Middle frontal gyrus (tissue), 1 donor: ENCODE measurements at regions not wholly inside any gene's neighbourhood (a gene's known extent, or its start where the extent isn't known, plus 50 kb on each side); places are given as distances from the start of the nearest gene placed in this dataset.
"Not testable (repeated sequence)": the region's sequence is repeated elsewhere in the genome, so short reads cannot be mapped to it uniquely, and the experiment has no call there.

Source experiments
- DNase-seq: peaks from one replicate; pipeline ENCODE4 v3.0.0-alpha.2; 2015; ENCODE audit warnings: low spot score; ENCODE audit errors: extremely low spot score

DNA sequence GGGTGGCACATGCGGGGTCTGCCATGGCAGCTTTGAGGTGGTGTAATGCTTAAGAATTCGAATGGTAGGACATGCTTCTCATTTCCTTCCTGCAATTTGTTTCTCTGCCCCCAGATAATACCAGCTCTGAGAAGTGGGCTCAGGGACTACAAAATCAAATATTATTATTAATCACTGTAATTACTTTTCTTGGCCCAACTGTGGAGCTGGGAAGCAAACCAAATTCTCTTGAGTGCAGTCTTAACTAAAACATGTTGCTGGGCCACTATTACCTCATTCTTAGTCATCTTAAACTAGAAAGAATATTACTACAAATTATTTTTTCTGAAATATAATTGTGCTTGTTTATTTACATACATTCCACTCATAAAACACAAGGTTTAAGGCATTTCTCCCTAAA lies 566.7 kb upstream of the NRP1 start:
- DNase-seq = no peak

DNA sequence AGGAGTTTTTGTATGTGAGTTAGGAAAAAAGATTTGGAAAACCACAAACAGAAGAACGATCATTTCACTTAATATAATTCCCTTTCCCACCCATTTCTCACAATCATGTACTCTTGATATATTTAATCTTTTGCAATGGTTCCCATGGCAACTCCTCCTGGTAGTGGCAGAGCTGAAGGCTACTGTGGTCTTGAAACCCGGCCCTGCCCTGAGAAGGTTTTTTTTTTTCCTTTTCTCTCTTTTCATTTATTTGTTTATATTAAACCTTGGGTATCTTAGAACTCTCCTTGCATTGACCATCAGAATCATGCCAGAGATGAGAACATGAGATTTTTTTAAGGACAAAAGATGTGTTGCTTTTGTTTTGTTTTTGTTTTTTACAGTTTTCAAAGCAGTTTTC lies 566.1 kb upstream of the NRP1 start:
- DNase-seq = no peak

DNA sequence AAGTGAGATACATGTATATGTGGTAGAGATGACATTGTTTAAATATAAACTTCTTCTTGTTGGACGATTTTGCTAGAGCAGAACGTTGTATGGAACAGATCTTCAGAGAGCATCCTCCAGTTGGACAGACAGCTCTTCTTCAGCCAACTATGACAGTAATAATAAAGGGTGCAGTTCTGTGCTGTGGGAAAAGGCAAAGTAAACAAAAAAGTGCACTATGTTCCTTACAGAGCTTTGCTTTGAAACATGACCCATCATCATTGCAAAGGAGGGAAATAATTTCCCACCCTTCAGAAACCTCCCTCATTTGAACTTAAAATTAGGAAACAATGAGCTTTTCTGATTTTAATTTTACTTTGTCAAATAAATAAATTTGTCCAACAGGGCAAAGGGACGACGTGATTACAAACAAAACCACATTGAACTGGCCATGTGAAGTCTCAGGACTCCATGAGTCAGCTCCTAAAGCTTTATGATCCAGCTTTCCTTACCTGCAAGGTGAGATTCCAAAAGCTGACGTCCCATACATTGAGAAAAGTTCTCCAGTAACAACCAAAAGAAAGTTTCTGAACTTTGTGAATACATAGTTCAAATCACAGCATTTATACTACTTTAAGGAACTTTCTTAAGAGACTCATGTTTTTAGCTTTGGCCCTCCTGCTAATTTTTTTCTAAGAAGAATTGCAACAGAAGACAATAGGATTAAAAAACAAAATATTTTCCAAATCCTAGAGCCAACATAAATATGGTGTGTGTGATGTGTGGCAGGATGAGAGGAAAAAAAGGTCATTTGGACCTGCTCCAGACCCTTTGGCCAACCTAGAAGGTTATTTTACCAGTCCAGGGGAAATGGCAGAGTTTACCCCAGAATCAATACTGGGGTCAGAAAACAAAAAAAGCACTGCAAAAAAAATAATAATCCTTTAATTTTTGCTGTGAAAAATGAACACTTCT lies 565.4 kb upstream of the NRP1 start:
- no peak for DNase-seq

DNA sequence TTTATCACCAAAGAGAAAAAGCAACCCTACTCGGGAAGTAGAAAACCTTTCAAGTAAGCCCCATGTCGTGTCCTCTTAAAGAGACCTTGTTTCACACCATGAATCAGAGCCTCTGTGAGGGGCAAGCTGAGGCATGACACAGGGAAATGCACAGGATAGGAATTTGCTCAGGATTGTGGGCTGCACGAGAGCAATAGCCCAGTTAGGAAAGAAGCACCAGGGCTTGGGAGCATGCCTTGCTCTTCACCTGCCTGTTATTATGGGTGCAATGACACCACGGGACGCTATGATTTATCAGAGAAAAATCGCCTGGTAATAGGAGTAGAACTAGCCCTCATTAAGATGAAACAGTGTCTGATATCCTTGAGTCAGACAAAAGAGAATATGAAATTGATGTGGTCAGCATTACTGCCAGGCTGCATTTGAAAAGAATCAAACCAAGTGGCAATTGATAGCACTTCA lies 562.9 kb upstream of the NRP1 start:
- DNase-seq = no peak

DNA sequence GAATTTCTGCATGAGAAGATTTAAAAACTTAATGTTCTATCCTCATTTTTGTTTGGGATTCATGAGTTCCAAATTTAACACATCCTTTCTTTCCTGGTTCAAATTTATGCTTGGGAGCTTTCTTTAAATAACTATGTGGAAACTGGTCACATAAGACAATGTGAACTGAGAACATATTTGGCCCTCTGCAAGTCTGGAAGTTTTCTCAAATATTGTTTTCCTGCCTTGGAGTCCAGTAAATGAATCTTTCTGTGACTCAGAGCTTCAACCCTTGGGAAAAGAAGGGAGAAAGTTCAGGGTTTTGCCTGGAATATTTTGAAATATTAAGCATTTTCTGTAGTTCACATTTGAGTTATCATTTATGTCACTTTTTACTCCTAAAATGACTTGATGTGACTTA lies 559.0 kb upstream of the NRP1 start:
- no peak for DNase-seq

DNA sequence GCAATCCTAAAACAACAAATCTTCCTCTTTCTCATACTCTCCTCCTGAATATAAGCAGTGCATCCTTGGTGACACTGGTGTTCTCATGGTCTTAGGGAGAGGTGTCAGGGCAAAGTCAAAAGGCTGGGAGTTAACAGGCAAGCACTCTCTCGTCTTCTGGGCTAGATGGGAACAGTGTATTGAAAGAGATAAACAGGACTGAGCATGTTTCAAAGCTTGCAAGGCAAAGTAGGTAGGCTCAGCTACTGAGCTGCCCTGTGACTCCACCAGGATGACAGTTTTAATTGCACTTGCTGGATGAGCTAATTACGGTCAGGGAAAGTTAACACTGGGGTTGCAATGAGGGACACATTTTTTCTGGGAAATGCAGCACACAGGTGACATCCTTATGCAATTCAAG lies 554.9 kb upstream of the NRP1 start:
- DNase-seq = no peak

DNA sequence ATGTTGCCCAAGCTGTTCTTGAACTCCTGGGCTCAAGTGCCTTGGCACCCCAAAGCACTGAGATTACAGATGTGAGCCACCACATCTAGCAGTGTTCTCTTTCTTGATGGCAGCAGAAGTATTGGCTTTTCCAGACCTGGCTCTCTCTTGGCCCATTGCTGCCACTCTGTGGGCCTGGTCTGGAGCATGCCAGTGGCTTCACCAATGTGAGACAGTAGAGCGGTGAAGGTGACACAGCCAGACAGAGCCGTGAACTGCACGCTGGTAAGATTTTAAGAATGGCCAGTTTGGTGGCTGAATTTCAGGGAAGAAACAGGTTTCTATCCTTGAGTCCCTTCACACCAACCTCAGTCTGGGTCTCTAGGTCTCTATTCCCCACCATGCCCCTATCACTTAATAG lies 552.7 kb upstream of the NRP1 start:
- no peak for DNase-seq

DNA sequence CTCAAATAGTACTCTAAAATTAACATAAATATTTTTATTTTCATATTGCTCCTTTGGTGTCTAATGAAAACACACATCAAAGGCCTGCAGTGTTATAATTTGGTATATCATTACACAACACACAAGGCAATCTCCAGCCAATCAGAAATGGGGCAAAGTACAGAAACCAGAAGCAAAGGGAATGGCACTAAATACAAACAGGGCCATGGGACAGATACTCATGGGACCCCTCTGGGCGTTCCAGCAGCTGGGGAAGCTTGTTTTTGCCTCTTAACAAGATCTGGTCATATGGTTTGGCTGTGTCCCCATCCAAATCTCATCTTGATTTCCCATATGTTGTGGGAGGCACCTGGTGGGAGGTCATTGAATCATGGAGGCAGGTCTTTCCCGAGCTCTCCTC lies 551.8 kb upstream of the NRP1 start:
- DNase-seq = no peak

DNA sequence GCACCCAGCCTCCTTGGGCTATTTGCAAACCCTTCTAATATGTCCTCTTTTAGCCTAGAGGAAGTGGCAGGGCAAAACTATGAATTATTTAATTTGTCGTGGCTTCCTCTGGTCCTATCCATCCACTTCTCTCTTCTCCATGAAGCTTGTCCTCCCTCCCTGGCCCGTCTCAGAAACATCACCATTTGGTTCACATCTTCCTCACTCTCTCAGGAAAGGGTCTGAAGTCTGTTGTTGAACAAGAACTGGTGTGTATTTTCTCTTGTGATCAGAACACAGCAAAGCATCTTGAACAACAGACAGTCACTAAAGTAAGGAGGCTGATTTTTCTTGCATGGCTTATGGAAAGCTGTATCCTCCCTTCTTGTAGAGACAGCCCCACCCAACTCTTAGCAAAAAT lies 550.1 kb upstream of the NRP1 start:
- DNase-seq = no peak

DNA sequence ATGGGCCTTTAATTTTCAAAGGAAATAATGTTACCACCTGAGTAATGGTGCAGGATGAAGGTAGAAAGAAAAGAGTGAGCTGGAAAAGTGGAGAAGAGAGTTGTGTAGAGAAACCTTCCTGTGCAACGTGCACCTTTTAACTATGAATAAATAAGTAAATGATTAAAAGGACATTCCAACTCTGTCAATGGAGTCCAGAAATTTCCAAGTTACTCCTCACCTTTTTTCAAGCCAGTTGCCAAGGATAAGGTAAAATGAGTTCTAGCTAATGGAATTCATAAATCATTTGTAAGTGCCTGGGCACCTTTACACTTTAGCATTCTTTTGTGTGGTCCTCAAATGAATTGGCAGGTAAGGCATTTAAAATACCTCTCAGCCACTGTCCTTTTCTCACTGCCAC lies 549.4 kb upstream of the NRP1 start:
- no peak for DNase-seq

DNA sequence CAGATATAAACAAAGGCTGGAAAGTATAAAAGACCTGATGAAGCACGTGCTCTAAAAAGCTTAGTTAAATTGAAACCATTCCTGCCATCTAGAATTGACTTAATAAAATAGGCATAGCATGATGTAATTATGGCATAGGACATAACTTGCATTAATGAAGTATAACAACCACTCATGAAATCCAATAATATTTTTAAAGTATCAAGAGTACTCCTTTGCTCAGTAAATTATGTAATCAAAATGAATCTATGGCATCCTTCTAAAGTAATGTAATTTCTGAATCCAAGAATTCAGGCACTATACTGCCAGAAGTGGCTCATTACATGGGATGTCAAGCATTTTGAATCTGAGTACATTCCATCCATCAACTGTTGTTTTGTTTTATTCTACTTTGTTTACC lies 548.5 kb upstream of the NRP1 start:
- no peak for DNase-seq

DNA sequence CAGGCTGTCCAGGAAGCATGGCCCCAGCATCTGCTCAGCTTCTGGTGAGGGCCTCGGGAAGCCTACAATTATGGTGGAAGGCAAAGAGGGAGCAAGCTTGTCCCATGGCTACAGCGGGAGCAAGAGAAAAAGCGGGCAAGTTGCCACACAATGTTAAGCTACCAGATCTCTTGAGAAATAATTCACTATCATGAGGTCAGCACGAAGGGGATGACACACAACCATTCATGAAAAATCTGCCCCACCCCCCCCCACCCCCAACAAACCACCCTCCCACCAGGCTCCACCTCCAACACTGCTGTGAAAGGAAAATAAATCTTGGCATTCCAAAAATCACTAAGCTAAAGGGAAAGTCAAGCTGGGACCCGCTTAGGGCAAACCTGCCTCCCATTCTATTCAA lies 545.8 kb upstream of the NRP1 start:
- DNase-seq = no peak

DNA sequence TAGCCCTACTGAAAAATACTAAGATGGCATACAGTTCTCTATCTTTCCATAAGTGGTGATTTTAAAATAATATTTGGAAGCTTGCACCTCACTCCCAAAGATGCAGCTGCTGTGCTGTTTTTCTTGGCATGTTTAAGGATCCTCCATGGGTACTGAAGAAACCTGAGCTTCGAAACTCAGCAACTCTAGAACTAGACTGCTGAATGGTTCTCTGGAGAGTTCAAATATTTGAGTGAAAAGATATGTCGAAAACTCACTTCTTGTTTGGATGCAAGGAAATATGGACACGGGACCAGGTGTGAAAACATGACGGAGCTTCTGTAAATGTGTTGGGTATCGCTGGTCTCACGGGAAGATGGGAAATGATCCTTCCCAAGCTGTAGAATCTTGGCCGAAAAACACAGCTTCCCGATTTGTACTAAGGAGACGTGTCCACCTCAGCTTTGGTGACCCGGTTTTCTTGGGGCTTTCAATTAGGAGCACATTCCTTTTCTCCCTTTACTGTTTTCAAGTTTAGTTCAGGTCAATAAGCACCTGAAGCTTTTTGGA lies 543.8 kb upstream of the NRP1 start:
- no peak for DNase-seq

DNA sequence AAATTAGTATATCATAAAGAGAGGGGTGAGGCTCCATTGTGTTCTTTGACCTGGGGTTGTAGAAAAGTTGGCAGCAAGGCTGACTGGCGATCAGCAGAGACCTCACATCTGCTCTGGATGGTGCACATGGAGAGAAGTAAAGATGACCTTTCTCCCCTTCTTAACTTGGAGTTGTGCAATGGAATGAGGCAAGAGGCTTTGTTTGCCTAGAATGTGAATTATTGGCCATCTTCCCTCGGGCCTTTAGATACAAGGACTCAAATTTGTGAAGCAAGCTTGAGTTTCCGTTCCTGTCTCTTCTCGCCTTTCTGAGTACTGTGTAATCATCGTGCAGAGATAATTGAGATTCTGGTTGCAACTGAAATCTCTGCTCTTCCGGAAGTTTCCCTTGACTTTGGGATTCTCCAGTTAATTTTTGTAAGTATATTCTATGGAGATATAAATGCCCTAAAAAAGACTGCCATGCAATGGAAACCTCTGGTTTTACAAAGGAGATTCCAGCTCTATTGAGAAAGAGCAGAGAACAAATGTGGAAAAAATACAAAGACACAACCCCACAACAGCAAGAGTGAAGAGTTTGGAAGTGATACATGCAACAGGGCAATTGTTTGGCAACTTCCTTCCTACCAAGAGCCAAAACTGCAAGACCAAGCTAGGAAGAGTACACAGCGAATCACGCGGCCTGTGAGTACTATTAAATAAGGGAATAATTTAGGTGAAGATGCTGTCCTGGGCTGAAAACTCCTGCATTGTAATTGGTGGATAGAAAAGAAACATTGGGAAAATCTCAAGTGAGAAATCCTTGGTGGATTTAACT lies 542.3 kb upstream of the NRP1 start:
- DNase-seq = no peak

DNA sequence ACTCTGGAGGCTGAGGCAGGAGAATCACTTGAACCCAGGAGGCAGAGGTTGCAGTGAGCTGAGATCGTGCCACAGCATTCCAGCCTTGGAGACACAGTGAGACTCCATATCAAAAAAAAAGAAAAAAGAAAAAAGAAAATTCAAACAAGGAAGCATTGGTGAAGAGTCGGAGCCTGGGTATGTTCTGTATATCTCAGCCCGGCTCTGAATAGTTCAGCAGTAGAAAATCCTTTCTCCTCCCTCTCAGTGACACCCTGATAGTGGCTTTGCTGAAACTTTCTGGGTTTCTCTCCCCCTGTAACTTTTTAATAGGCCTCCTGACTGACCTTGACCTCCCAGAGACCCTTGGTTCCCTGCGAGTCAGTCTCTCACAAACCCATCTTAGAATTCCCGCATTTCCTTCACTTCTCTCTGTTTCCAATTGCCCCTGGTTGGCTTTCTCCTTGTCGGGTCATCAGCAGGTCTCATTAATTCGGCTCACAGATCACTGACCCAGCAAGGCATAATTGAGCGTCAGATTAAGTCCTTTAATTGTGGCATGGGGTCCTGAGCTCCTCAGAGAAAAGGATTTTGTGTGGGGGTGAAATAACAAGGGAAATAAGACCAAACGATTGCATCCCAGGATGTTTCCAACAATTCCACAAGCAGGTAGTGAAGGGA lies 541.6 kb upstream of the NRP1 start:
- no peak for DNase-seq

DNA sequence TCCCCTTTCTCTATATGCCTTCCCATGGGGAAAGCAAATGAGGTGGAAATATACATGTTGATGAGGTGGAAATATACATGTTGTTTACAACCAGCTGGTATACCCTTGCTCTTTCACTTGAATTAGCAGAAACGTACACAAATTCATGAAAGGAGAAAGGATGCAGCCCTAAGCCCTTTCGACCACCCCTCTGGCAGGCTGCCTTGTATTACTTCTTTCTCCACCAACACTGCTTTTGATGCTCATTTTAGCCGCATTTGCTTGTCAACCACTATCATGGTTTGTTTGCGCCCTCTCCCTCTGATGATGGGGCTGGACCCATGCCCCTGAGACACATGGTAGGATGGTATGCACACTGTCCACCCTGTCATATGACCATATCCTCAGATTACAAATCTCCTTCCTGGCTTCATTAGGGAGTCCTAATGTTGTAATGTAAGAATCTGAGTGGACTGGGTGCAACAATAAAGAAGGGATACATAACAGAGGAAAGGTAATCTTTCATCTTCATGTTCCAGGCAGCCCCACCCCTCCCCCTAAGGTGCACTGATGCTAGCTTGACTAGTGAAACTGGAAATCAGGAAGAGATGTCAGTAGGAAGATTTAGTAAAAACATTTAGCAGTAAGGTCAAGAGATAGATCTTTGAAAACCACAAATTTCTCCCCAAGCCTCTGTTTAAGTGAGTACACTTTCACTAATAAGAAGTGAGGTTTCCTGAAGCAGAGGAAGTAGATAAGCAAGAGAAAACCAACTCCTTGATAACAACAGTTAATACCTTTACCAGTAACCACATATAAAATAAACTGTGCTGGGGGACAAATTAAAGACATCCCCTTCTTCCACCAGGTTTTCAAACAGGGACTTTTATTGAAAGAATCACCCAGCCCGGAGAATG lies 536.8 kb upstream of the NRP1 start:
- DNase-seq = no peak

DNA sequence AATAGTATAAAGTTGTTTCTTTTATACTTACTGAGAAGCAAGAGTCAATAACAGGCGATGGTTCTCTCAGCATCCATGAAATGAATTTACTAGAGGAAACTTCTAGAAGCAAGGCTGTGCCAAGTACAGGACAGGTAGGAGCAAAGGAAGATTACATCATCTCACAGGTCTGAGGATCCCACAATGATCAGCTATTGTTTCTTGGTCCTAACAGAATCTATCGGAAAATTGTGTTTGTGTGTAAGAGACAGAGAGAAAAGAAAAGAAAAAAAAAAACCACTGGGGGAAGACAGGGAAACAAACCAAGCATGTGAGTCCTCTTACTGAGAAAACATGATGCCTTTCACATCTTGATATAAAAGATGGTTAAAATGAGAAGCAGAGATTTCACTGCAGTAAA lies 535.0 kb upstream of the NRP1 start:
- no peak for DNase-seq

DNA sequence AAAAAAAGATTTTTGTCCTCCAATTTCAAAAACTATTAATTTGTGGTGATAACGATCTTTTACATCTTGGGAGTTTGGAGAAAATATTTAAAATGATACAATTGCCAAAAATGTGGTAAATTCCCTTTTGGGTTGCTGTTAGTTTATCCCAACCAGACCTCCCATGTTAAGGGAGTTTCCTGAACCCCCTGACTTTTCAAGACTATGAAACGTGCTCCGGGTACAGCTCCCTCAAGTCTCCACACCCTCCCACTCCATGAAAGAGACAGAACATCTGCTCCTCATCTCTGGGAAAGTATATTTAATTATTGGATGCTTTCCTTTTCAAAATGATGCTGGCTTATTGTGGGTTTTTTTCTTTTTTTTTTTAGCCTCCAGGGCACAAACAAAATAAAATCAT lies 534.6 kb upstream of the NRP1 start:
- DNase-seq = no peak

DNA sequence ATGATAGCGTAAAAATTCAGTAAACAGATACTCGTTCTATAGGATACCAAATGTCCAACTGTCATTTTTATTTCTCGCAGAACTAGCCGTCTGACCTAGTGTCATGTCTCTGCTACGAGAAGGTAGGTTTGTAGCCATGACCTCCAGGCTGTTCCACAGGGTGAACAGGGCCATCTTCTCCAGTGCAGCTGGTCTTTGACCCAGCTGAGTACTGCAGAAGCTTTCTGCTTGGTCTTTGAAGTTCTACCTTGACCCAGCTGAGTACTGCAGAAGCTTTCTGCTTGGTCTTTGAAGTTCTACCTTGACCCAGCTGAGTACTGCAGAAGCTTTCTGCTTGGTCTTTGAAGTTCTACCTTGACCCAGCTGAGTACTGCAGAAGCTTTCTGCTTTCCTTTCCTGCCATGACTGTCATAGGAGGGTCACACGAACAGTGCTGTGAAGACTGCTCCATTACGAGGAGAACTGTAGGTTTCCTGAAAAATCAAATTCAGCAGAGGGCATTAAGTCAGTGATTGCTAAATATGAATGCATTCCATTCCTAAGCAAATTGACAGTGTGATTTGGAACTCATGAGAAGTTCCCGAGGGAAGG lies 532.8 kb upstream of the NRP1 start:
- not testable (repeated sequence) for DNase-seq

DNA sequence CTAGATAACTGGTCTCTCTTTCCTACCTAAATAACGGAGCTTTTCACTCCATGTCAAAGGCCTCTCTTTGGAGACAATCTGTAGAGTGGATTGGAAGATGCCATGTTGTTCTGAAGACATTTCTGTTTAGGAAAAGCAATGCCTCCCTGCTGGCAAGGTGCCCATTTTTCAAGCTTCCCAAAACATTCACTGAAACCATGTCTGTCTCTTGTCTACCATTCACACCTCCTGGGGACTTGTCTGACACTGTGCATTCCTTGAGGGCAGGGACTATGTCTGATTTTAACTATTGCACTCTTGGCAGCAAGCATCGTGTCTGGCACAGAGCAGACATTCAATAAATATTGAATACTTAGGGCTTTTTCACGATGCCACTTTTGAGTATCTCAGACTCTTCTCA lies 528.9 kb upstream of the NRP1 start:
- DNase-seq = no peak
